SJSA1 (cell line): ENCODE measurements at regions not wholly inside any gene's neighbourhood (a gene's known extent, or its start where the extent isn't known, plus 50 kb on each side); places are given as distances from the start of the nearest gene placed in this dataset.

Experiments
- DNase-seq, 2 experiments: peaks; one replicate each; pipeline ENCODE4 v3.0.0-alpha.2; 2015 to 2020; ENCODE audit warnings: low spot score in 2 of 2, low read depth in 1 of 2
- H3K27ac ChIP-seq: fragments of 250-450 bp; sonication (Bioruptor Pico); 2 replicates; pipeline ENCODE4 v1.5.1; 2020; ENCODE audit warnings: mild to moderate bottlenecking, moderate library complexity
- H3K27me3 ChIP-seq: fragments of 250-450 bp; sonication (Bioruptor Pico); replicated peaks from 2 replicates; pipeline ENCODE4 v1.5.1; 2020; ENCODE audit warnings: mild to moderate bottlenecking, moderate library complexity
- H3K36me3 ChIP-seq: fragments of 250-450 bp; sonication (Bioruptor Pico); 2 replicates; pipeline ENCODE4 v1.5.1; 2020; ENCODE audit warnings: mild to moderate bottlenecking
- H3K4me1 ChIP-seq: fragments of 250-450 bp; sonication (Bioruptor Pico); replicated peaks from 2 replicates; pipeline ENCODE4 v1.6.1; 2021; ENCODE audit warnings: mild to moderate bottlenecking
- H3K4me3 ChIP-seq: fragments of 250-450 bp; sonication (Bioruptor Pico); 2 replicates; pipeline ENCODE4 v1.5.1; 2020; ENCODE audit warnings: mild to moderate bottlenecking
- H3K9me3 ChIP-seq: fragments of 250-450 bp; sonication (Bioruptor Pico); replicated peaks from 2 replicates; pipeline ENCODE4 v1.5.1; 2020; ENCODE audit warnings: mild to moderate bottlenecking

GRCh38 chr1:221076391-221076811 lies 197.2 kb downstream of the HLX start:
- Histone ChIP-seq H3K36me3 (no peaks in the 10 kb centered on the region), H3K27me3 (no peaks in the 10 kb centered on the region), H3K4me3 (no peak overlapping the region), H3K4me1 (no peaks in the 10 kb centered on the region), H3K9me3 (no peaks in the 10 kb centered on the region), H3K27ac (no peak overlapping the region)
- DNase-seq = no peak

- Histone ChIP-seq H3K9me3 (no peaks in the 10 kb centered on the region), H3K27ac (no peak overlapping the region), H3K27me3 (no peaks in the 10 kb centered on the region), H3K36me3 (no peaks in the 10 kb centered on the region), H3K4me1 (no peaks in the 10 kb centered on the region), H3K4me3 (no peak overlapping the region)
- DNase-seq = no peak
Observed at GRCh38 chr1:221078260-221078965, 199.2 kb downstream of the HLX start.

GRCh38 chr1:221083902-221084301 lies 204.7 kb downstream of the HLX start:
- Histone ChIP-seq H3K27ac (no peak overlapping the region), H3K9me3 (no peaks in the 10 kb centered on the region), H3K4me1 (peaks cover 22% of the 10 kb centered on the region), H3K4me3 (no peak overlapping the region), H3K27me3 (no peaks in the 10 kb centered on the region), H3K36me3 (no peaks in the 10 kb centered on the region)
- DNase-seq = no peak

GRCh38 chr1:221084681-221085080 lies 205.4 kb downstream of the HLX start:
- Histone ChIP-seq H3K4me1 (peaks cover 30% of the 10 kb centered on the region), H3K9me3 (no peaks in the 10 kb centered on the region), H3K36me3 (no peaks in the 10 kb centered on the region), H3K4me3 (no peak overlapping the region), H3K27me3 (no peaks in the 10 kb centered on the region), H3K27ac (no peak overlapping the region)
- DNase-seq = no peak

- no peaks in the 10 kb centered on the region for H3K9me3 ChIP-seq
- H3K27ac ChIP-seq = no peak overlapping the region
- H3K36me3 ChIP-seq = no peaks in the 10 kb centered on the region
- H3K4me1 ChIP-seq = peaks cover 38% of the 10 kb centered on the region
- no peak overlapping the region for H3K4me3 ChIP-seq
- DNase-seq = no peak
- H3K27me3 ChIP-seq = no peaks in the 10 kb centered on the region
Observed at GRCh38 chr1:221085701-221086375, 206.6 kb downstream of the HLX start.

- Histone ChIP-seq H3K36me3 (no peaks in the 10 kb centered on the region), H3K9me3 (no peaks in the 10 kb centered on the region), H3K4me3 (no peak overlapping the region), H3K4me1 (peaks cover 38% of the 10 kb centered on the region), H3K27me3 (no peaks in the 10 kb centered on the region), H3K27ac (peak overlapping the region; percentile 92)
- DNase-seq = peak in 1 of 2 experiments; percentile 18
Observed at GRCh38 chr1:221087919-221088318, 208.7 kb downstream of the HLX start.

- DNase-seq = peak; percentile 60 to 71
- H3K27ac ChIP-seq = peak overlapping the region; percentile 92
- H3K9me3 ChIP-seq = no peaks in the 10 kb centered on the region
- H3K4me3 ChIP-seq = no peak overlapping the region
- H3K4me1 ChIP-seq = peaks cover 49% of the 10 kb centered on the region
- no peaks in the 10 kb centered on the region for H3K27me3 ChIP-seq
- no peaks in the 10 kb centered on the region for H3K36me3 ChIP-seq
Observed at GRCh38 chr1:221089273-221089672, 210.0 kb downstream of the HLX start.

GRCh38 chr1:221089803-221090202 lies 210.6 kb downstream of the HLX start:
- no peaks in the 10 kb centered on the region for H3K36me3 ChIP-seq
- H3K27ac ChIP-seq = peak overlapping the region; percentile 92
- H3K27me3 ChIP-seq = no peaks in the 10 kb centered on the region
- H3K4me1 ChIP-seq = peaks cover 54% of the 10 kb centered on the region
- no peak overlapping the region for H3K4me3 ChIP-seq
- no peaks in the 10 kb centered on the region for H3K9me3 ChIP-seq
- no peak for DNase-seq

GRCh38 chr1:221093903-221094791 lies 214.9 kb downstream of the HLX start:
- Histone ChIP-seq H3K4me1 (peaks cover 45% of the 10 kb centered on the region), H3K4me3 (no peak overlapping the region), H3K27ac (peak overlapping the region; percentile 31), H3K36me3 (no peaks in the 10 kb centered on the region), H3K27me3 (no peaks in the 10 kb centered on the region), H3K9me3 (peaks cover 10% of the 10 kb centered on the region)
- DNase-seq = peak in 1 of 2 experiments; percentile 57

GRCh38 chr1:221097479-221098281 lies 218.4 kb downstream of the HLX start:
- H3K4me3 ChIP-seq = no peak overlapping the region
- peaks cover 12% of the 10 kb centered on the region for H3K9me3 ChIP-seq
- peak overlapping the region; percentile 90 for H3K27ac ChIP-seq
- no peaks in the 10 kb centered on the region for H3K27me3 ChIP-seq
- peaks cover 31% of the 10 kb centered on the region for H3K4me1 ChIP-seq
- DNase-seq = peak; percentile 88 to 95
- no peaks in the 10 kb centered on the region for H3K36me3 ChIP-seq

GRCh38 chr1:221098471-221099405 lies 219.5 kb downstream of the HLX start:
- no peaks in the 10 kb centered on the region for H3K36me3 ChIP-seq
- H3K4me1 ChIP-seq = peaks cover 26% of the 10 kb centered on the region
- H3K9me3 ChIP-seq = peaks cover 12% of the 10 kb centered on the region
- no peaks in the 10 kb centered on the region for H3K27me3 ChIP-seq
- no peak for DNase-seq
- no peak overlapping the region for H3K4me3 ChIP-seq
- peak overlapping the region; percentile 90 for H3K27ac ChIP-seq

GRCh38 chr1:221099747-221100595 lies 220.7 kb downstream of the HLX start:
- Histone ChIP-seq H3K9me3 (peaks cover 12% of the 10 kb centered on the region), H3K27me3 (no peaks in the 10 kb centered on the region), H3K4me1 (peaks cover 16% of the 10 kb centered on the region), H3K36me3 (no peaks in the 10 kb centered on the region), H3K4me3 (no peak overlapping the region), H3K27ac (no peak overlapping the region)
- DNase-seq = no peak
